IPS-18a (cell line): ENCODE measurements at regions not wholly inside any gene's neighbourhood (a gene's known extent, or its start where the extent isn't known, plus 50 kb on each side); places are given as distances from the start of the nearest gene placed in this dataset.

Experiments used
- H3K27ac ChIP-seq: one replicate; pipeline ENCODE4 v1.5.1; 2013; ENCODE audit warnings: low read length
- H3K27me3 ChIP-seq: one replicate; pipeline ENCODE4 v1.6.1; 2013; ENCODE audit warnings: mild to moderate bottlenecking, low read length; ENCODE audit not compliant: control insufficient read depth, insufficient read depth
- H3K36me3 ChIP-seq: one replicate; pipeline ENCODE4 v1.6.1; 2013; ENCODE audit warnings: low read depth, low read length; ENCODE audit not compliant: control insufficient read depth
- H3K4me1 ChIP-seq: one replicate; pipeline ENCODE4 v1.6.1; 2013; ENCODE audit warnings: low read depth, low read length; ENCODE audit not compliant: control insufficient read depth
- H3K4me3 ChIP-seq: one replicate; pipeline ENCODE4 v1.5.1; 2013; ENCODE audit warnings: low read length
- H3K9ac ChIP-seq: one replicate; pipeline ENCODE4 v1.6.1; 2013; ENCODE audit warnings: mild to moderate bottlenecking, low read length, moderate library complexity
- H3K9me3 ChIP-seq: one replicate; pipeline ENCODE4 v1.6.1; 2013; ENCODE audit warnings: low read depth, low read length; ENCODE audit not compliant: control insufficient read depth

- H3K36me3 ChIP-seq, result no peaks in the 10 kb centered on the region
- no peak overlapping the region for H3K27ac ChIP-seq
- H3K9me3 ChIP-seq, result no peaks in the 10 kb centered on the region
- no peak overlapping the region for H3K9ac ChIP-seq
- peaks cover 14% of the 10 kb centered on the region for H3K4me1 ChIP-seq
- no peak overlapping the region for H3K4me3 ChIP-seq
- no peaks in the 10 kb centered on the region for H3K27me3 ChIP-seq
These were observed 63.1 kb upstream of the UBE3A start for GRCh38 chr15:25501828-25502446.

GRCh38 chr15:25498835-25499234 lies 60.0 kb upstream of the UBE3A start:
- H3K36me3 ChIP-seq, result no peaks in the 10 kb centered on the region
- H3K4me3 ChIP-seq, result no peak overlapping the region
- peaks cover 14% of the 10 kb centered on the region for H3K4me1 ChIP-seq
- H3K27ac ChIP-seq, result no peak overlapping the region
- no peaks in the 10 kb centered on the region for H3K27me3 ChIP-seq
- no peak overlapping the region for H3K9ac ChIP-seq
- H3K9me3 ChIP-seq, result no peaks in the 10 kb centered on the region

GRCh38 chr15:25497934-25498333 lies 59.1 kb upstream of the UBE3A start:
- Histone ChIP-seq H3K9me3 (no peaks in the 10 kb centered on the region), H3K27ac (no peak overlapping the region), H3K9ac (no peak overlapping the region), H3K36me3 (no peaks in the 10 kb centered on the region), H3K4me3 (no peak overlapping the region), H3K27me3 (no peaks in the 10 kb centered on the region), H3K4me1 (peaks cover 14% of the 10 kb centered on the region)

GRCh38 chr15:25493823-25494526 lies 55.2 kb upstream of the UBE3A start:
- no peak overlapping the region for H3K4me3 ChIP-seq
- H3K27ac ChIP-seq, result no peak overlapping the region
- H3K9me3 ChIP-seq, result no peaks in the 10 kb centered on the region
- H3K36me3 ChIP-seq, result no peaks in the 10 kb centered on the region
- no peak overlapping the region for H3K9ac ChIP-seq
- H3K27me3 ChIP-seq, result no peaks in the 10 kb centered on the region
- peaks cover 14% of the 10 kb centered on the region for H3K4me1 ChIP-seq

- Histone ChIP-seq H3K4me3 (no peak overlapping the region), H3K27ac (no peak overlapping the region), H3K9me3 (no peaks in the 10 kb centered on the region), H3K9ac (no peak overlapping the region), H3K36me3 (no peaks in the 10 kb centered on the region), H3K27me3 (no peaks in the 10 kb centered on the region), H3K4me1 (peaks cover 1% of the 10 kb centered on the region)
These were observed 53.5 kb upstream of the UBE3A start for GRCh38 chr15:25492315-25492714.
